T-cell (primary cell): ENCODE measurements at regions not wholly inside any gene's neighbourhood (a gene's known extent, or its start where the extent isn't known, plus 50 kb on each side); places are given as distances from the start of the nearest gene placed in this dataset.

Experiments used
- ATAC-seq, 4 experiments: fragments of 200-7000 bp in 3 of 4; fragments of 150-1000 bp in 1 of 4; cut with Tn5 transposase; replicated peaks in 1 of 4; 1 replicate in 3 of 4; 2 replicates in 1 of 4; pipeline ENCODE4 v1.10.0; 2021; ENCODE audit warnings: moderate library complexity in 3 of 4, mild to moderate bottlenecking in 2 of 4, moderate number of reproducible peaks in 1 of 4
- CTCF ChIA-PET, 2 donors: fragments of 300-600 bp; sonication (Branson Sonifier 250); formaldehyde crosslinking; loops; one replicate each; lab custom pipeline; 2022; ENCODE audit warnings: antibody characterized with exemption in 2 of 2; lab: Charles Lee
- POLR2A ChIA-PET, 2 donors: fragments of 300-600 bp; sonication (Branson Sonifier 250); formaldehyde crosslinking; loops; one replicate each; lab custom pipeline; 2022; ENCODE audit warnings: antibody characterized with exemption in 2 of 2; lab: Charles Lee
- DNase-seq, 35 experiments: peaks; one replicate each; pipeline versions ENCODE4 v3.0.0 to v3.0.0-alpha.2; 2013 to 2023
- H3K27ac ChIP-seq: one replicate; pipeline ENCODE4 v1.5.1; 2013; ENCODE audit warnings: low read length
- H3K27me3 ChIP-seq, 2 experiments: replicated peaks in 1 of 2; 1 replicate in 1 of 2; 2 replicates in 1 of 2; pipeline versions ENCODE4 v1.6.1 to v1.7.0; 2013; ENCODE audit warnings: low read length in 1 of 2, mixed read lengths in 1 of 2; ENCODE audit not compliant: control insufficient read depth in 2 of 2, insufficient read depth in 2 of 2; ENCODE audit errors: extremely low read depth in 1 of 2
- H3K36me3 ChIP-seq, 2 donors: 1 replicate in 1 of 2; 2 replicates in 1 of 2; pipeline versions ENCODE4 v1.6.1 to v1.7.0; 2013; ENCODE audit warnings: low read length in 1 of 2; ENCODE audit not compliant: control insufficient read depth in 2 of 2, insufficient read depth in 1 of 2; ENCODE audit errors: extremely low read depth in 1 of 2
- H3K4me1 ChIP-seq, 2 experiments: 1 replicate in 1 of 2; 2 replicates in 1 of 2; pipeline versions ENCODE4 v1.6.1 to v1.7.0; 2013; ENCODE audit warnings: low read length in 2 of 2, mixed read lengths in 1 of 2; ENCODE audit not compliant: insufficient read depth in 2 of 2, control insufficient read depth in 1 of 2; ENCODE audit errors: extremely low read depth in 1 of 2
- H3K4me3 ChIP-seq, 2 donors: 1 replicate in 1 of 2; 2 replicates in 1 of 2; pipeline versions ENCODE4 v1.5.1 to v1.7.0; 2013; ENCODE audit warnings: mild to moderate bottlenecking in 2 of 2, low read length in 1 of 2, moderate library complexity in 1 of 2; ENCODE audit not compliant: control insufficient read depth in 1 of 2; ENCODE audit errors: extremely low read depth in 1 of 2
- H3K9me3 ChIP-seq: 2 replicates; pipeline ENCODE4 v1.7.0; 2013
- H3K27ac Mint-ChIP-seq, 2 donors: one replicate each; pipeline ENCODE4 v1.8.0; 2020 to 2021; ENCODE audit warnings: mild to moderate bottlenecking in 2 of 2, mixed read lengths in 2 of 2
- H3K27me3 Mint-ChIP-seq, 2 donors: one replicate each; pipeline ENCODE4 v1.8.0; 2021 to 2022; ENCODE audit warnings: mixed read lengths in 2 of 2
- H3K36me3 Mint-ChIP-seq: one replicate; pipeline ENCODE4 v1.8.0; 2021; ENCODE audit warnings: mixed read lengths
- H3K4me1 Mint-ChIP-seq, 3 donors: one replicate each; pipeline ENCODE4 v1.8.0; 2020 to 2022; ENCODE audit warnings: mixed read lengths in 3 of 3, mild to moderate bottlenecking in 1 of 3
- H3K4me3 Mint-ChIP-seq, 3 donors: one replicate each; pipeline ENCODE4 v1.8.0; 2020 to 2022; ENCODE audit warnings: mild to moderate bottlenecking in 3 of 3, mixed read lengths in 3 of 3, moderate library complexity in 3 of 3
- H3K9me3 Mint-ChIP-seq, 3 donors: one replicate each; pipeline ENCODE4 v1.8.0; 2020 to 2022; ENCODE audit warnings: mixed read lengths in 3 of 3
- WGBS: methylation state at CpG from one replicate; pipeline ENCODE4 v1.1.5; 2013; ENCODE audit warnings: missing lambda C conversion rate; ENCODE audit not compliant: insufficient coverage; 5-methylcytosine and 5-hydroxymethylcytosine counted together

GRCh38 chr2:160657196-160657595 is 163.6 kb upstream of the RBMS1 start:
- Mint-ChIP-seq H3K27me3 (peaks cover 12 to 22% of the 10 kb centered on the region in 2 donors), H3K4me1 (peaks cover 11 to 12% (median 12%) of the 10 kb centered on the region in 3 donors), H3K4me3 (no peak overlapping the region), H3K36me3 (no peaks in the 10 kb centered on the region), H3K27ac (no peak overlapping the region), H3K9me3 (no peaks in the 10 kb centered on the region)
- WGBS: 83% methylated on average over 1 of the region's 1 CpG
- ChIA-PET CTCF (no interaction called here), POLR2A (no interaction called here)
- Histone ChIP-seq H3K36me3 (no peaks in the 10 kb centered on the region), H3K9me3 (no peaks in the 10 kb centered on the region), H3K4me3 (no peak overlapping the region), H3K27ac (no peak overlapping the region), H3K27me3 (no peaks in the 10 kb centered on the region), H3K4me1 (peaks cover 11 to 17% of the 10 kb centered on the region in 2 experiments)
- ATAC-seq (no peak), DNase-seq (no peak)

GRCh38 chr2:160658851-160659250 is 165.2 kb upstream of the RBMS1 start:
- no peak overlapping the region for H3K4me3 Mint-ChIP-seq
- no peak for ATAC-seq
- CTCF ChIA-PET: no interaction called here

GRCh38 chr2:160660741-160661140 is 167.1 kb upstream of the RBMS1 start:
- H3K27ac Mint-ChIP-seq: no peak overlapping the region
- no CpG with 5 or more reads among the region's 2 CpGs for WGBS
- no peak for ATAC-seq
- Histone ChIP-seq H3K4me3 (no peak overlapping the region), H3K27me3 (no peaks in the 10 kb centered on the region), H3K4me1 (no peaks in the 10 kb centered on the region), H3K9me3 (no peaks in the 10 kb centered on the region), H3K27ac (no peak overlapping the region), H3K36me3 (no peaks in the 10 kb centered on the region)
- peaks cover 12 to 22% of the 10 kb centered on the region in 2 donors for H3K27me3 Mint-ChIP-seq
- no peak for DNase-seq
- peaks cover under 1 to 1% (median 1%) of the 10 kb centered on the region in 3 donors for H3K4me1 Mint-ChIP-seq
- H3K36me3 Mint-ChIP-seq: no peaks in the 10 kb centered on the region
- no peak overlapping the region for H3K4me3 Mint-ChIP-seq
- no peaks in the 10 kb centered on the region for H3K9me3 Mint-ChIP-seq
- ChIA-PET CTCF (no interaction called here), POLR2A (no interaction called here)

More at GRCh38 chr2:160658851-160659250, 165.2 kb upstream of the RBMS1 start:
- Mint-ChIP-seq H3K4me1 (no peaks in the 10 kb centered on the region), H3K9me3 (no peaks in the 10 kb centered on the region), H3K36me3 (no peaks in the 10 kb centered on the region), H3K27ac (no peak overlapping the region), H3K27me3 (peaks cover 12 to 22% of the 10 kb centered on the region in 2 donors)
- H3K4me3 ChIP-seq: no peak overlapping the region
- H3K36me3 ChIP-seq: no peaks in the 10 kb centered on the region
- POLR2A ChIA-PET: interaction anchor here in 1 of 2 donors (0.6 kb wide), 1 partner anchor 20 kb away, joined by 3 read pairs; no protein-coding TSS in a partner anchor
- peaks cover 0 to under 1% of the 10 kb centered on the region in 2 experiments for H3K4me1 ChIP-seq
- no peak for DNase-seq
- no peaks in the 10 kb centered on the region for H3K27me3 ChIP-seq
- no peaks in the 10 kb centered on the region for H3K9me3 ChIP-seq
- H3K27ac ChIP-seq: no peak overlapping the region

- Histone ChIP-seq H3K27me3 (no peaks in the 10 kb centered on the region), H3K4me3 (no peak overlapping the region), H3K9me3 (no peaks in the 10 kb centered on the region), H3K36me3 (no peaks in the 10 kb centered on the region), H3K4me1 (peaks cover 0 to 8% of the 10 kb centered on the region in 2 experiments), H3K27ac (no peak overlapping the region)
- ATAC-seq: no peak
- Mint-ChIP-seq H3K27ac (no peak overlapping the region), H3K9me3 (no peaks in the 10 kb centered on the region), H3K27me3 (no peaks in the 10 kb centered on the region), H3K36me3 (no peaks in the 10 kb centered on the region), H3K4me3 (no peak overlapping the region), H3K4me1 (peaks cover 19 to 20% (median 19%) of the 10 kb centered on the region in 3 donors)
- POLR2A ChIA-PET: no interaction called here
- CTCF ChIA-PET: interaction anchor here in 1 of 2 donors (0.5 kb wide), 1 partner anchor 1760 kb away, joined by 3 read pairs; no protein-coding TSS in a partner anchor
- 93% methylated on average over 2 of the region's 2 CpGs for WGBS
- DNase-seq: no peak
Measured at GRCh38 chr2:160664603-160665140, 171.1 kb upstream of the RBMS1 start.

- Histone ChIP-seq H3K36me3 (no peaks in the 10 kb centered on the region), H3K27me3 (no peaks in the 10 kb centered on the region), H3K4me1 (peaks cover 0 to 11% of the 10 kb centered on the region in 2 experiments), H3K9me3 (no peaks in the 10 kb centered on the region), H3K27ac (no peak overlapping the region), H3K4me3 (no peak overlapping the region)
- Mint-ChIP-seq H3K27me3 (no peaks in the 10 kb centered on the region), H3K4me1 (peaks cover 19 to 20% (median 19%) of the 10 kb centered on the region in 3 donors), H3K9me3 (no peaks in the 10 kb centered on the region), H3K27ac (peak overlapping the region; percentile 68 to 81), H3K36me3 (no peaks in the 10 kb centered on the region), H3K4me3 (peak overlapping the region in 1 of 3 donors; percentile 41)
- 20% methylated on average over 2 of the region's 5 CpGs for WGBS
- ChIA-PET POLR2A (no interaction called here), CTCF (interaction anchor here (1.2 to 1.3 kb wide), 2 partner anchors 9 to 313 kb away, joined by 3 read pairs; no protein-coding TSS in a partner anchor)
- DNase-seq (peak in 1 of 35 experiments; percentile 31), ATAC-seq (peak in 3 of 4 experiments; percentile 47 to 71 (median 69))
Measured at GRCh38 chr2:160666154-160667060, 172.8 kb upstream of the RBMS1 start.

GRCh38 chr2:160667811-160668210 is 174.2 kb upstream of the RBMS1 start:
- H3K27ac Mint-ChIP-seq: no peak overlapping the region
- POLR2A ChIA-PET: no interaction called here
- Histone ChIP-seq H3K36me3 (no peaks in the 10 kb centered on the region), H3K4me3 (no peak overlapping the region), H3K4me1 (peaks cover 0 to 11% of the 10 kb centered on the region in 2 experiments), H3K27ac (no peak overlapping the region), H3K27me3 (no peaks in the 10 kb centered on the region), H3K9me3 (no peaks in the 10 kb centered on the region)
- H3K9me3 Mint-ChIP-seq: no peaks in the 10 kb centered on the region
- no peaks in the 10 kb centered on the region for H3K27me3 Mint-ChIP-seq
- H3K36me3 Mint-ChIP-seq: no peaks in the 10 kb centered on the region
- H3K4me1 Mint-ChIP-seq: peaks cover 19 to 20% (median 19%) of the 10 kb centered on the region in 3 donors
- no peak for DNase-seq
- ATAC-seq: no peak
- H3K4me3 Mint-ChIP-seq: no peak overlapping the region
- CTCF ChIA-PET: no interaction called here
